Endothelial cell (in vitro differentiated cells): ENCODE measurements at regions not wholly inside any gene's neighbourhood (a gene's known extent, or its start where the extent isn't known, plus 50 kb on each side); places are given as distances from the start of the nearest gene placed in this dataset.
"Not testable (repeated sequence)": the region's sequence is repeated elsewhere in the genome, so short reads cannot be mapped to it uniquely, and the experiment has no call there.

Source experiments
- DNase-seq: peaks from one replicate; pipeline ENCODE4 v3.0.0; 2021; ENCODE audit warnings: low spot score
- H3K27ac Mint-ChIP-seq: one replicate; pipeline ENCODE4 v1.8.0; 2021; ENCODE audit warnings: mixed read lengths, inconsistent platforms; ENCODE audit not compliant: unreplicated experiment
- H3K27me3 Mint-ChIP-seq: one replicate; pipeline ENCODE4 v1.8.0; 2021; ENCODE audit warnings: mild to moderate bottlenecking, moderate library complexity, mixed read lengths, inconsistent platforms; ENCODE audit not compliant: unreplicated experiment
- H3K36me3 Mint-ChIP-seq: one replicate; pipeline ENCODE4 v1.8.0; 2021; ENCODE audit warnings: mild to moderate bottlenecking, low read depth, mixed read lengths, inconsistent platforms; ENCODE audit not compliant: unreplicated experiment
- H3K4me1 Mint-ChIP-seq: one replicate; pipeline ENCODE4 v1.8.0; 2021; ENCODE audit warnings: mild to moderate bottlenecking, mixed read lengths, inconsistent platforms; ENCODE audit not compliant: unreplicated experiment
- H3K4me3 Mint-ChIP-seq: one replicate; pipeline ENCODE4 v1.8.0; 2021; ENCODE audit warnings: mild to moderate bottlenecking, mixed read lengths, inconsistent platforms; ENCODE audit not compliant: unreplicated experiment
- H3K9me3 Mint-ChIP-seq: one replicate; pipeline ENCODE4 v1.8.0; 2021; ENCODE audit warnings: mixed read lengths, inconsistent platforms; ENCODE audit not compliant: unreplicated experiment
- CTCF ChIP-seq: fragments of 200-600 bp; sonication (generic); IDR thresholded peaks from one replicate; pipeline ENCODE4 v1.5.0; 2021; ENCODE audit warnings: antibody characterized with exemption; ENCODE audit not compliant: unreplicated experiment

DNA sequence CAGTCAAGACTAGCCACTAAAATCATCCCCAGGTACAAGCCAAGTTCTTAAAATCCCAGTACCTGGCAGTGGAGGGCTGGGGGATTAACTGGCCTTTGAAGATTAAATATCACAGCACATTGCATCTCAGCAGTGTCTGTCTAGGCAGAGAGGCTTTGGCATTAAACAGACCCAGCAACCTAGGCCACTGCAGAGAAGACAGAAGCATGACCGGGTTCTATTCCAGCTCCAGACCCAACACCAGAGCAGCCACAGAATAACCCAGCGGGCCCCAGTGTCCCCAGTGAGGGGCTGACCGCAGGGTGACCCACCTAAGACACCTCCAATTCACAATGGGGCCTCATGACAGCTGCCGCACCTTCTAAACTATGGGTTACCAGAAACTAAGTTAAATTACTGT is 88.2 kb downstream of the SHANK2 start:
- Mint-ChIP-seq H3K4me3 (no peak overlapping the region), H3K27ac (no peak overlapping the region), H3K9me3 (no peaks in the 10 kb centered on the region), H3K36me3 (no peaks in the 10 kb centered on the region), H3K27me3 (no peaks in the 10 kb centered on the region), H3K4me1 (no peaks in the 10 kb centered on the region)
- DNase-seq: no peak
- no peak for TF ChIP-seq CTCF

GRCh38 chr11:71163371-71163770 is 89.0 kb downstream of the SHANK2 start:
- H3K4me3 Mint-ChIP-seq: no peak overlapping the region
- TF ChIP-seq CTCF: no peak

DNA sequence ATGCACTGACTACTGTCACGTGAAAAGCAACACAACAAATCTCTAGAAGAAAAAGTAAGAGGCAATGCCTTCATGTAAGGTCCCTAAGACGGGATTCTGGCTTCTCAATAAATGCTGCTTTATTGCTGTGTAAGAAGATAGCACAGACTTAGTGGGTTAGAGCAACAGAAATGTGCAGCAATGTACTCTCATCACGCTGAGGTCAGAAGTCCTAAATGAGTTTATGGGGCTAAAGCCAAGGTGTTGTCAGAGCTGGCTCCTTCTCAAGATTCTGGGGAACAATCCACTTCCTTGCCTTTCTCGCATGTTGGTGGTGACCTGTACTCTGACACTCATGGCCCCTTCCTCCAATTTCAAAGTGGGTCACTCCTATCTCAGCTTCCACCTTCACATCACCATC is 93.4 kb downstream of the SHANK2 start:
- Mint-ChIP-seq H3K27me3 (peaks cover 3% of the 10 kb centered on the region), H3K36me3 (no peaks in the 10 kb centered on the region), H3K9me3 (no peaks in the 10 kb centered on the region), H3K27ac (no peak overlapping the region), H3K4me3 (no peak overlapping the region), H3K4me1 (no peaks in the 10 kb centered on the region)
- TF ChIP-seq CTCF: no peak
- no peak for DNase-seq

More at GRCh38 chr11:71163371-71163770, 89.0 kb downstream of the SHANK2 start:
- DNase-seq: no peak
- no peak overlapping the region for H3K27ac Mint-ChIP-seq
- no peaks in the 10 kb centered on the region for H3K4me1 Mint-ChIP-seq
- H3K36me3 Mint-ChIP-seq: no peaks in the 10 kb centered on the region
- H3K9me3 Mint-ChIP-seq: no peaks in the 10 kb centered on the region
- no peaks in the 10 kb centered on the region for H3K27me3 Mint-ChIP-seq

DNA sequence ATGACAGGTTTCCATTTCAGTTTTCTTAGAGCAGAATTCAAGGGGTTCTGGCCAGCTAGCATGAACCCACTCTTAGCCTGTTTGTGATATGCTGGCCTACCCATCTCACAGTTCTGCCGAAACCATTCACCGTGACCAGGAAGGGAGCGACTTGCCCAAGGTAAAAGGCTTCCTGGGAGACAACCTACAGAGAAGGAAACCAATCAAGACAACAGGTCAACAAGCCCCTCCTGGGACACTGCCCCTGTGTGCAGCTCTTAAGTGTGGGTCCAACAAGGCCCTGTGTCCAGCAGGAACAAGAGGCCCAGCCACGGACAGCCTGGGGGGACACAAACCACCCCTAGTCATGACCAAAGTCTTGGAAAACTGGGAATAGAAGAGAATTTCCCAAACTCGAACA is 94.7 kb downstream of the SHANK2 start:
- not testable (repeated sequence) for H3K27ac Mint-ChIP-seq, H3K4me3 Mint-ChIP-seq, H3K36me3 Mint-ChIP-seq, H3K27me3 Mint-ChIP-seq, H3K9me3 Mint-ChIP-seq, H3K4me1 Mint-ChIP-seq, DNase-seq

GRCh38 chr11:71156301-71156700 is 96.1 kb downstream of the SHANK2 start:
- Mint-ChIP-seq H3K27me3 (peaks cover 3% of the 10 kb centered on the region), H3K36me3 (no peaks in the 10 kb centered on the region), H3K27ac (no peak overlapping the region), H3K9me3 (no peaks in the 10 kb centered on the region), H3K4me3 (no peak overlapping the region), H3K4me1 (no peaks in the 10 kb centered on the region)
- DNase-seq: no peak
- TF ChIP-seq CTCF: no peak

GRCh38 chr11:71155846-71156245 is 96.5 kb downstream of the SHANK2 start:
- Mint-ChIP-seq H3K27me3 (peaks cover 3% of the 10 kb centered on the region), H3K27ac (no peak overlapping the region)

More at GRCh38 chr11:71155846-71156245, 96.5 kb downstream of the SHANK2 start:
- no peaks in the 10 kb centered on the region for H3K36me3 Mint-ChIP-seq
- DNase-seq: no peak
- TF ChIP-seq CTCF: no peak
- no peaks in the 10 kb centered on the region for H3K4me1 Mint-ChIP-seq
- H3K4me3 Mint-ChIP-seq: no peak overlapping the region
- H3K9me3 Mint-ChIP-seq: no peaks in the 10 kb centered on the region
